GDM1 (cell line): ENCODE measurements at regions not wholly inside any gene's neighbourhood (a gene's known extent, or its start where the extent isn't known, plus 50 kb on each side); places are given as distances from the start of the nearest gene placed in this dataset.
"Not testable (repeated sequence)": the region's sequence is repeated elsewhere in the genome, so short reads cannot be mapped to it uniquely, and the experiment has no call there.

ENCODE experiments used
- DNase-seq: peaks from one replicate; lab custom pipeline; 2025; lab: John Stamatoyannopoulos, UW

GRCh38 chr12:114616081-114616480, 67.9 kb downstream of the TBX3 start:
- no peak for DNase-seq

GRCh38 chr12:114614040-114614439, 69.9 kb downstream of the TBX3 start:
- no peak for DNase-seq

GRCh38 chr12:114612062-114612461, 71.9 kb downstream of the TBX3 start:
- no peak for DNase-seq

GRCh38 chr12:114611145-114612018, 72.6 kb downstream of the TBX3 start:
- no peak for DNase-seq

GRCh38 chr12:114608509-114608908, 75.5 kb downstream of the TBX3 start:
- no peak for DNase-seq

- DNase-seq = no peak
These were observed 78.1 kb downstream of the TBX3 start for GRCh38 chr12:114605918-114606317.

- DNase-seq = no peak
These were observed 79.4 kb downstream of the TBX3 start for GRCh38 chr12:114604606-114605005.

- DNase-seq = not testable (repeated sequence)
These were observed 83.4 kb downstream of the TBX3 start for GRCh38 chr12:114600584-114600983.

- no peak for DNase-seq
These were observed 85.9 kb downstream of the TBX3 start for GRCh38 chr12:114598111-114598510.

GRCh38 chr12:114592946-114593345, 91.0 kb downstream of the TBX3 start:
- DNase-seq = no peak

- no peak for DNase-seq
These were observed 95.9 kb downstream of the TBX3 start for GRCh38 chr12:114588061-114588460.

GRCh38 chr12:114580306-114580705, 103.7 kb downstream of the TBX3 start:
- DNase-seq = no peak

- no peak for DNase-seq
These were observed 104.6 kb downstream of the TBX3 start for GRCh38 chr12:114579389-114579788.

GRCh38 chr12:114562654-114563053, 121.3 kb downstream of the TBX3 start:
- DNase-seq = no peak

- DNase-seq = no peak
These were observed 128.5 kb downstream of the TBX3 start for GRCh38 chr12:114555451-114555850.

GRCh38 chr12:114547636-114548035, 136.3 kb downstream of the TBX3 start:
- DNase-seq = no peak

GRCh38 chr12:114530417-114530816, 124.5 kb upstream of the TBX5 start:
- DNase-seq = no peak

- DNase-seq = no peak
These were observed 124.0 kb upstream of the TBX5 start for GRCh38 chr12:114529966-114530365.

- DNase-seq = no peak
These were observed 122.8 kb upstream of the TBX5 start for GRCh38 chr12:114528766-114529165.

- not testable (repeated sequence) for DNase-seq
These were observed 115.2 kb upstream of the TBX5 start for GRCh38 chr12:114521160-114521559.

GRCh38 chr12:114512351-114512750, 106.4 kb upstream of the TBX5 start:
- DNase-seq = no peak

GRCh38 chr12:114508529-114509129, 102.7 kb upstream of the TBX5 start:
- DNase-seq = peak; percentile 14

GRCh38 chr12:114506651-114507050, 100.7 kb upstream of the TBX5 start:
- no peak for DNase-seq

- no peak for DNase-seq
These were observed 98.4 kb upstream of the TBX5 start for GRCh38 chr12:114504311-114504710.
